ENCODE measurements at regions not wholly inside any gene's neighbourhood (a gene's known extent, or its start where the extent isn't known, plus 50 kb on each side); places are given as distances from the start of the nearest gene placed in this dataset.

DNA sequence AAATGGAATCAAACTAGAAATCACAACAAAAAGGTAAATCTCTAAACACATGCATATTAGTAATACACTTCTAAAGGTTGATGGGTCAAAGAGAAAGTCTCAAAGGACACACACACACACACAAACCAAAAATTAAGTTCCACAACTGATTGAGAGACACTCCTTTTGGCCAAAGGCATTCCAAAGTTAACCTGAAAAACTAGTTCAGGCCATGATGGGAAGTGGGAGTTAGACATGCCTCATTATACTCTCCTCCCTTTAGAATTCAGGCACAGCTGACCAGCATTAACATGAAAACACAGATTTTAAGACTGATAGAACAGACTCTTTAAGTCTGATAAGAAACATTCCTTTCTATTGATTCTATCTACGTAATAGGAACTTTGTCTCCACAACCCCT, 332.4 kb upstream of the IGFBP3 start:
- H3K27me3 ChIP-seq (ENCODE audit: control insufficient read depth, insufficient read depth, low read length), result no peaks in the 10 kb centered on the region
- H3K27ac ChIP-seq (ENCODE audit: low read depth, low read length), result no peak overlapping the region
- H3K4me3 ChIP-seq (ENCODE audit: low read depth, low read length), result no peak overlapping the region
- TF ChIP-seq, protein P1, sequence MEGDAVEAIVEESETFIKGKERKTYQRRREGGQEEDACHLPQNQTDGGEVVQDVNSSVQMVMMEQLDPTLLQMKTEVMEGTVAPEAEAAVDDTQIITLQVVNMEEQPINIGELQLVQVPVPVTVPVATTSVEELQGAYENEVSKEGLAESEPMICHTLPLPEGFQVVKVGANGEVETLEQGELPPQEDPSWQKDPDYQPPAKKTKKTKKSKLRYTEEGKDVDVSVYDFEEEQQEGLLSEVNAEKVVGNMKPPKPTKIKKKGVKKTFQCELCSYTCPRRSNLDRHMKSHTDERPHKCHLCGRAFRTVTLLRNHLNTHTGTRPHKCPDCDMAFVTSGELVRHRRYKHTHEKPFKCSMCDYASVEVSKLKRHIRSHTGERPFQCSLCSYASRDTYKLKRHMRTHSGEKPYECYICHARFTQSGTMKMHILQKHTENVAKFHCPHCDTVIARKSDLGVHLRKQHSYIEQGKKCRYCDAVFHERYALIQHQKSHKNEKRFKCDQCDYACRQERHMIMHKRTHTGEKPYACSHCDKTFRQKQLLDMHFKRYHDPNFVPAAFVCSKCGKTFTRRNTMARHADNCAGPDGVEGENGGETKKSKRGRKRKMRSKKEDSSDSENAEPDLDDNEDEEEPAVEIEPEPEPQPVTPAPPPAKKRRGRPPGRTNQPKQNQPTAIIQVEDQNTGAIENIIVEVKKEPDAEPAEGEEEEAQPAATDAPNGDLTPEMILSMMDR (IDR thresholded peaks at IDR 0.05; ENCODE audit: low read depth, low read length), result no peak
- H3K9me3 ChIP-seq (ENCODE audit: control insufficient read depth, insufficient read depth, low read length), result no peaks in the 10 kb centered on the region
- CTCF ChIA-PET, result no interaction called here
- DNase-seq (ENCODE audit: low read depth, low spot score), result no peak
- POLR2A ChIA-PET, result no interaction called here

DNA sequence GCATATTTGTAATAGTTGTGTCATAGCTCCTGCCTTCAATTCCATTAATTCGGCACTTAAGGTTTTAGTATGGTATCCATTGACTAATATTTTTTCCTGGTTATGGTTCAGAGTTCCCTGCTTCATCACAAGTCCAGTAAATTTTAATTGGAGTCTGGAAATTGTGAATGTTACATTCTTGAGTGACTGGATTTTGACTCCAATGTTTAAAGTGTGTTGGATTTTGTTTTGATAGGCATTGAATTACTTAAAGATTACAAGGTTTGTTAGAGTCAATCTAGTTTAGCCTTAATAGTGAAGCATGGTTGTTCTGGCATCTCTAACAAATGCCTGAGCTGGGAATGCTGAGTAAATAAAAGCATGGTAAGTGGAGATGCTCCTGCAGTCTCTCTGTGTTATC, 326.6 kb upstream of the IGFBP3 start:
- Histone ChIP-seq H3K27me3 (ENCODE audit: control insufficient read depth, insufficient read depth, low read length) (no peaks in the 10 kb centered on the region), H3K27ac (ENCODE audit: low read depth, low read length) (no peak overlapping the region), H3K4me3 (ENCODE audit: low read depth, low read length) (no peak overlapping the region), H3K9me3 (ENCODE audit: control insufficient read depth, insufficient read depth, low read length) (peaks cover 3% of the 10 kb centered on the region; the same call in 1 of the 2 replicates)
- CTCF ChIA-PET, result interaction anchor here (1.0 kb wide), 1 partner anchor 26 kb away, joined by 4 read pairs; no protein-coding TSS in a partner anchor
- DNase-seq (ENCODE audit: low read depth, low spot score), result no peak
- TF ChIP-seq, protein P1 (IDR thresholded peaks at IDR 0.05; ENCODE audit: low read depth, low read length), result no peak
- POLR2A ChIA-PET, result no interaction called here

- Histone ChIP-seq H3K9me3 (ENCODE audit: control insufficient read depth, insufficient read depth, low read length) (peaks cover 3% of the 10 kb centered on the region; the same call in 1 of the 2 replicates), H3K27ac (ENCODE audit: low read depth, low read length) (no peak overlapping the region), H3K27me3 (ENCODE audit: control insufficient read depth, insufficient read depth, low read length) (no peaks in the 10 kb centered on the region), H3K4me3 (ENCODE audit: low read depth, low read length) (no peak overlapping the region)
- POLR2A ChIA-PET, result no interaction called here
- DNase-seq (ENCODE audit: low read depth, low spot score), result no peak
- TF ChIP-seq, protein P1 (IDR thresholded peaks at IDR 0.05; ENCODE audit: low read depth, low read length), result no peak
- CTCF ChIA-PET, result interaction anchor here (1.9 kb wide), 1 partner anchor 323 kb away, joined by 7 read pairs; no protein-coding TSS in a partner anchor
Observed at GRCh38 chr7:46245586-46246111, 324.6 kb upstream of the IGFBP3 start.

- no peak overlapping the region for H3K4me3 ChIP-seq (ENCODE audit: low read depth, low read length)
- TF ChIP-seq, protein P1 (IDR thresholded peaks at IDR 0.05; ENCODE audit: low read depth, low read length), result no peak
- DNase-seq (ENCODE audit: low read depth, low spot score), result peak; percentile 8
- H3K9me3 ChIP-seq (ENCODE audit: control insufficient read depth, insufficient read depth, low read length), result peaks cover 3% of the 10 kb centered on the region; the same call in 1 of the 2 replicates
- ChIA-PET CTCF (no interaction called here), POLR2A (interaction anchor here (0.6 kb wide), 2 partner anchors 99 to 110 kb away, joined by 3 read pairs; no protein-coding TSS in a partner anchor)
- no peaks in the 10 kb centered on the region for H3K27me3 ChIP-seq (ENCODE audit: control insufficient read depth, insufficient read depth, low read length)
- no peak overlapping the region for H3K27ac ChIP-seq (ENCODE audit: low read depth, low read length)
Observed at GRCh38 chr7:46244757-46245156, 323.7 kb upstream of the IGFBP3 start.

- Histone ChIP-seq H3K27me3 (ENCODE audit: control insufficient read depth, insufficient read depth, low read length) (no peaks in the 10 kb centered on the region), H3K9me3 (ENCODE audit: control insufficient read depth, insufficient read depth, low read length) (peaks cover 3% of the 10 kb centered on the region; the same call in 1 of the 2 replicates), H3K27ac (ENCODE audit: low read depth, low read length) (no peak overlapping the region), H3K4me3 (ENCODE audit: low read depth, low read length) (no peak overlapping the region)
- CTCF ChIA-PET, result no interaction called here
- TF ChIP-seq, protein P1 (IDR thresholded peaks at IDR 0.05; ENCODE audit: low read depth, low read length), result no peak
- DNase-seq (ENCODE audit: low read depth, low spot score), result no peak
- POLR2A ChIA-PET, result no interaction called here
Observed at GRCh38 chr7:46243406-46243805, 322.3 kb upstream of the IGFBP3 start.
